WTC11 (cell line): ENCODE measurements at regions not wholly inside any gene's neighbourhood (a gene's known extent, or its start where the extent isn't known, plus 50 kb on each side); places are given as distances from the start of the nearest gene placed in this dataset.

ENCODE experiments used
- ATAC-seq: fragments of 200-7000 bp; cut with Tn5 transposase; 2 replicates; pipeline ENCODE4 v1.10.0; 2021; ENCODE audit warnings: mild to moderate bottlenecking, moderate library complexity
- CTCF ChIA-PET: fragments of 300-600 bp; sonication (Branson Sonifier 250); formaldehyde crosslinking; loops from one replicate; lab custom pipeline; 2021; ENCODE audit warnings: antibody characterized with exemption; lab: Charles Lee
- POLR2A ChIA-PET: fragments of 350-600 bp; sonication (Branson Sonifier 250); formaldehyde crosslinking; loops from one replicate; lab custom pipeline; 2021; ENCODE audit warnings: antibody characterized with exemption; lab: Charles Lee
- DNase-seq: peaks from one replicate; pipeline ENCODE4 v3.0.0; 2021; ENCODE audit warnings: low spot score
- H3K27ac Mint-ChIP-seq: 2 replicates; pipeline ENCODE4 v1.8.0; 2021; ENCODE audit warnings: mixed read lengths
- H3K27me3 Mint-ChIP-seq: 2 replicates; pipeline ENCODE4 v1.8.0; 2021; ENCODE audit warnings: low read depth, mild to moderate bottlenecking, moderate library complexity, mixed read lengths
- H3K36me3 Mint-ChIP-seq: 2 replicates; pipeline ENCODE4 v1.8.0; 2021; ENCODE audit warnings: mixed read lengths
- H3K4me1 Mint-ChIP-seq: 2 replicates; pipeline ENCODE4 v1.8.0; 2022; ENCODE audit warnings: mixed read lengths
- H3K4me3 Mint-ChIP-seq: 2 replicates; pipeline ENCODE4 v1.8.0; 2021; ENCODE audit warnings: mild to moderate bottlenecking, moderate library complexity, mixed read lengths
- H3K9me3 Mint-ChIP-seq: 2 replicates; pipeline ENCODE4 v1.8.0; 2021; ENCODE audit warnings: mixed read lengths
- ATF1 ChIP-seq: sonication (generic); formaldehyde crosslinking; IDR thresholded peaks from 2 replicates; pipeline ENCODE4 v1.8.1; 2023; ENCODE audit warnings: mild to moderate bottlenecking, moderate library complexity, missing genetic modification reagents
- CBFB ChIP-seq: sonication (generic); formaldehyde crosslinking; IDR thresholded peaks from 2 replicates; pipeline ENCODE4 v1.8.1; 2022; ENCODE audit warnings: mild to moderate bottlenecking, low read depth, missing genetic modification reagents
- ELF4 ChIP-seq: sonication (generic); formaldehyde crosslinking; IDR thresholded peaks from 2 replicates; pipeline ENCODE4 v1.8.1; 2022; ENCODE audit warnings: low read depth, mild to moderate bottlenecking, moderate library complexity, missing genetic modification reagents
- ETV6 ChIP-seq: sonication (generic); formaldehyde crosslinking; IDR thresholded peaks from 2 replicates; pipeline ENCODE4 v1.8.1; 2022; ENCODE audit warnings: mild to moderate bottlenecking, missing genetic modification reagents
- FOXP4 ChIP-seq: sonication (generic); formaldehyde crosslinking; IDR thresholded peaks from 2 replicates; pipeline ENCODE4 v1.8.0; 2022; ENCODE audit warnings: mild to moderate bottlenecking, missing genetic modification reagents
- GTF2I ChIP-seq: fragments of 250-450 bp; sonication (Bioruptor Pico); conservative IDR thresholded peaks from 2 replicates; pipeline ENCODE4 v1.4.0; 2021; ENCODE audit warnings: mild to moderate bottlenecking
- JUN ChIP-seq: sonication (generic); formaldehyde crosslinking; IDR thresholded peaks from 2 replicates; pipeline ENCODE4 v1.8.0; 2023; ENCODE audit warnings: mild to moderate bottlenecking, missing genetic modification reagents
- MYBL2 ChIP-seq: sonication (generic); formaldehyde crosslinking; IDR thresholded peaks from 2 replicates; pipeline ENCODE4 v1.8.1; 2023; ENCODE audit warnings: mild to moderate bottlenecking, moderate library complexity, missing genetic modification reagents
- NFATC4 ChIP-seq: fragments of 250-450 bp; sonication (Bioruptor Pico); IDR thresholded peaks from 2 replicates; pipeline ENCODE4 v1.9.0; 2021; ENCODE audit warnings: mild to moderate bottlenecking
- SMAD4 ChIP-seq: sonication (generic); formaldehyde crosslinking; IDR thresholded peaks from 2 replicates; pipeline ENCODE4 v1.8.0; 2022; ENCODE audit warnings: mild to moderate bottlenecking, missing genetic modification reagents
- STAT6 ChIP-seq: sonication (generic); formaldehyde crosslinking; conservative IDR thresholded peaks from 2 replicates; pipeline ENCODE4 v1.8.1; 2023; ENCODE audit warnings: mild to moderate bottlenecking, low read depth, missing genetic modification reagents, moderate library complexity
- USF1 ChIP-seq: sonication (generic); formaldehyde crosslinking; IDR thresholded peaks from 2 replicates; pipeline ENCODE4 v1.8.0; 2022; ENCODE audit warnings: mild to moderate bottlenecking, missing genetic modification reagents
- ZBTB43 ChIP-seq: sonication (generic); formaldehyde crosslinking; IDR thresholded peaks from 2 replicates; pipeline ENCODE4 v1.8.1; 2023; ENCODE audit warnings: mild to moderate bottlenecking, missing genetic modification reagents
- ZNF671 ChIP-seq: fragments of 250-450 bp; sonication (Bioruptor Pico); IDR thresholded peaks from 2 replicates; pipeline ENCODE4 v1.8.0; 2021; ENCODE audit warnings: mild to moderate bottlenecking
- TF ChIP-seq, protein P1 (sequence below): fragments of 200-600 bp; IDR thresholded peaks from 2 replicates; pipeline ENCODE4 v1.8.0; 2022; ENCODE audit warnings: antibody characterized with exemption
- TF ChIP-seq, protein P2 (sequence below): fragments of 250-450 bp; sonication (Bioruptor Pico); conservative IDR thresholded peaks from 2 replicates; pipeline ENCODE4 v1.9.0; 2021; ENCODE audit warnings: mild to moderate bottlenecking
- TF ChIP-seq, protein P3 (sequence below): fragments of 250-450 bp; sonication (Bioruptor Pico); IDR thresholded peaks from 2 replicates; pipeline ENCODE4 v1.9.0; 2021; ENCODE audit warnings: moderate library complexity, mild to moderate bottlenecking, inconsistent platforms, borderline replicate concordance
- TF ChIP-seq, protein P4 (sequence below): sonication (generic); formaldehyde crosslinking; IDR thresholded peaks from 2 replicates; pipeline ENCODE4 v1.8.1; 2022; ENCODE audit warnings: low read depth, mild to moderate bottlenecking, moderate library complexity, missing genetic modification reagents, borderline replicate concordance

GRCh38 chr1:181314010-181314409 lies 169.3 kb upstream of the CACNA1E start:
- ChIA-PET POLR2A (no interaction called here), CTCF (interaction anchor here (0.5 to 5.4 kb wide), 4 partner anchors 97 to 133 kb away, joined by 3 to 27 read pairs (median 8); no protein-coding TSS in a partner anchor)
- Mint-ChIP-seq H3K4me1 (peaks cover 15% of the 10 kb centered on the region), H3K9me3 (no peaks in the 10 kb centered on the region), H3K27ac (no peak overlapping the region), H3K4me3 (no peak overlapping the region), H3K36me3 (no peaks in the 10 kb centered on the region), H3K27me3 (peaks cover 50% of the 10 kb centered on the region)
- DNase-seq (no peak), ATAC-seq (no peak)
- TF ChIP-seq USF1 (CRISPR knock-in tag) (no peak), FOXP4 (no peak), CBFB (CRISPR knock-in tag) (no peak), STAT6 (CRISPR knock-in tag) (no peak), NFATC4 (CRISPR knock-in tag) (no peak), GTF2I (no peak), SMAD4 (CRISPR knock-in tag) (no peak), ETV6 (CRISPR knock-in tag) (no peak), ELF4 (no peak), MYBL2 (CRISPR knock-in tag) (no peak)
- TF ChIP-seq, protein P1, sequence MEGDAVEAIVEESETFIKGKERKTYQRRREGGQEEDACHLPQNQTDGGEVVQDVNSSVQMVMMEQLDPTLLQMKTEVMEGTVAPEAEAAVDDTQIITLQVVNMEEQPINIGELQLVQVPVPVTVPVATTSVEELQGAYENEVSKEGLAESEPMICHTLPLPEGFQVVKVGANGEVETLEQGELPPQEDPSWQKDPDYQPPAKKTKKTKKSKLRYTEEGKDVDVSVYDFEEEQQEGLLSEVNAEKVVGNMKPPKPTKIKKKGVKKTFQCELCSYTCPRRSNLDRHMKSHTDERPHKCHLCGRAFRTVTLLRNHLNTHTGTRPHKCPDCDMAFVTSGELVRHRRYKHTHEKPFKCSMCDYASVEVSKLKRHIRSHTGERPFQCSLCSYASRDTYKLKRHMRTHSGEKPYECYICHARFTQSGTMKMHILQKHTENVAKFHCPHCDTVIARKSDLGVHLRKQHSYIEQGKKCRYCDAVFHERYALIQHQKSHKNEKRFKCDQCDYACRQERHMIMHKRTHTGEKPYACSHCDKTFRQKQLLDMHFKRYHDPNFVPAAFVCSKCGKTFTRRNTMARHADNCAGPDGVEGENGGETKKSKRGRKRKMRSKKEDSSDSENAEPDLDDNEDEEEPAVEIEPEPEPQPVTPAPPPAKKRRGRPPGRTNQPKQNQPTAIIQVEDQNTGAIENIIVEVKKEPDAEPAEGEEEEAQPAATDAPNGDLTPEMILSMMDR = no peak
- TF ChIP-seq, protein P2, sequence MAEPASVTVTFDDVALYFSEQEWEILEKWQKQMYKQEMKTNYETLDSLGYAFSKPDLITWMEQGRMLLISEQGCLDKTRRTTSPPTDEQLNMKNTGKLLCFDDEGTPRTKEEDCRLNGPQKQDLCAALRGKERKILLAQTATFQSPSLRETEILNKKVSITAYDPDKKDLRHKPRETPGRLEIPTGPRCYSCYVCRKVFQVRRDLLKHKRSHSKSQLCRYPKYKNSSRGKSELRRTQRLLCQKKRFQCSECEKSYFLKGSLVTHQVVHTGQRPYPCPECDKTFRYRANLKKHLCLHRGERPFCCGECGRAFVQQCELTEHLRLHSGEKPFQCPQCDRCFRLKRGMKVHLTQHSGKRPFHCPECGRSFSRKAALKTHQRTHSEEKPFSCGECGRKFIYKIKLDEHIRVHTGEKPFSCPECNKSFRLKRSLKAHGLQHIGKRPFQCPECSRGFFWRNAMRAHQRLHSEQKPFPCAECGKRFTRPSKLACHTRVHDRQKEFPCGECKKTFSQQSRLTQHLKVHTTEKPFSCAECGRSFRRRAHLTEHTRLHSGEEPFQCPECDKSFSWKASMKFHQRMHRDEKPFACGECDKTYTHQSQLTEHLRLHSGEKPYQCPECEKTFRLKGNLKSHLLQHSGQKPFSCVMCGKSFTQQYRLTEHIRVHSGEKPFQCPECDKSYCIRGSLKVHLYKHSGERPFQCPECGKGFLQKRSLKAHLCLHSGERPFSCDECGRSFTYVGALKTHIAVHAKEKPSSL (CRISPR knock-in tag) = no peak

- POLR2A ChIA-PET = no interaction called here
- Mint-ChIP-seq H3K4me1 (peaks cover 16% of the 10 kb centered on the region), H3K27me3 (peaks cover 59% of the 10 kb centered on the region), H3K27ac (no peak overlapping the region), H3K4me3 (no peak overlapping the region), H3K36me3 (no peaks in the 10 kb centered on the region), H3K9me3 (no peaks in the 10 kb centered on the region)
- CTCF ChIA-PET = interaction anchor here (1.2 to 5.4 kb wide), 4 partner anchors 98 to 164 kb away, joined by 3 to 27 read pairs (median 7); no protein-coding TSS in a partner anchor
- TF ChIP-seq ZBTB43 (CRISPR knock-in tag) (no peak), ATF1 (CRISPR knock-in tag) (no peak), ZNF671 (CRISPR knock-in tag) (no peak), FOXP4 (no peak), JUN (CRISPR knock-in tag) (no peak)
- TF ChIP-seq, protein P3, sequence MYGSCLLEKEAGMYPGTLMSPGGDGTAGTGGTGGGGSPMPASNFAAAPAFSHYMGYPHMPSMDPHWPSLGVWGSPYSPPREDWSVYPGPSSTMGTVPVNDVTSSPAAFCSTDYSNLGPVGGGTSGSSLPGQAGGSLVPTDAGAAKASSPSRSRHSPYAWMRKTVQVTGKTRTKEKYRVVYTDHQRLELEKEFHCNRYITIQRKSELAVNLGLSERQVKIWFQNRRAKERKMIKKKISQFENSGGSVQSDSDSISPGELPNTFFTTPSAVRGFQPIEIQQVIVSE (CRISPR knock-in tag) = no peak
- TF ChIP-seq, protein P4, sequence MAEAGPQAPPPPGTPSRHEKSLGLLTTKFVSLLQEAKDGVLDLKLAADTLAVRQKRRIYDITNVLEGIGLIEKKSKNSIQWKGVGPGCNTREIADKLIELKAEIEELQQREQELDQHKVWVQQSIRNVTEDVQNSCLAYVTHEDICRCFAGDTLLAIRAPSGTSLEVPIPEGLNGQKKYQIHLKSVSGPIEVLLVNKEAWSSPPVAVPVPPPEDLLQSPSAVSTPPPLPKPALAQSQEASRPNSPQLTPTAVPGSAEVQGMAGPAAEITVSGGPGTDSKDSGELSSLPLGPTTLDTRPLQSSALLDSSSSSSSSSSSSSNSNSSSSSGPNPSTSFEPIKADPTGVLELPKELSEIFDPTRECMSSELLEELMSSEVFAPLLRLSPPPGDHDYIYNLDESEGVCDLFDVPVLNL (CRISPR knock-in tag) = no peak
- DNase-seq (no peak), ATAC-seq (no peak)
These were observed 168.4 kb upstream of the CACNA1E start for GRCh38 chr1:181314959-181315358.
